Esophagus squamous epithelium (tissue), 4 donors: ENCODE measurements at regions not wholly inside any gene's neighbourhood (a gene's known extent, or its start where the extent isn't known, plus 50 kb on each side); places are given as distances from the start of the nearest gene placed in this dataset.

Experiments
- CTCF ChIP-seq, 6 experiments: fragments of 450-650 bp in 4 of 6; fragments of 200-600 bp in 2 of 6; sonication (generic) in 2 of 6; IDR thresholded peaks; one replicate each; pipeline ENCODE4 v1.5.1; 2016 to 2019; ENCODE audit warnings: antibody characterized with exemption in 6 of 6, mild to moderate bottlenecking in 4 of 6, moderate library complexity in 4 of 6
- POLR2A ChIP-seq, 4 donors: fragments of 450-650 bp; IDR thresholded peaks; one replicate each; pipeline ENCODE4 v1.6.1; 2017; ENCODE audit warnings: antibody characterized with exemption in 4 of 4, mild to moderate bottlenecking in 4 of 4, moderate library complexity in 3 of 4

DNA sequence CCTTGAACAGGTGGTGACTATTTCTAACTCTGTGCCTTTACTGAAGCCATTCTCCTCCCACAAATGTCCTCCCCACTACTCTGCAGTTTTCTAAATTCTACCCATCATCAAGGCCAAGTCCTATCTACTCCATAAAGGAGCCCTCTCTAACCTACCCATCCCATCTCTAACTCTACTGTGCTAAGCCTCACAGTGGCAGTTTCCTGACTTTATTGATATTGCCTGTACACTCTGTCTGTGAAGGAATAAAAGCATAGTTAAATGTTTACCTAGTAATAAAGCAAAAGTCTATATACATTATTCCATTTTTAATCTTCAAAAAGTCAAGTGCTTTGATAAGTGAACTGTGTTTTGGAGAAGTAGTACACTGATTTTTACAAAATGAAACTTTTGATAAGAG is 178.4 kb upstream of the HMCN1 start:
- TF ChIP-seq CTCF (IDR thresholded peaks at IDR 0.05) (no peak), POLR2A (IDR thresholded peaks at IDR 0.05) (no peak)
